Liver (tissue), 8 donors: ENCODE measurements at regions not wholly inside any gene's neighbourhood (a gene's known extent, or its start where the extent isn't known, plus 50 kb on each side); places are given as distances from the start of the nearest gene placed in this dataset.

Experiments used
- DNase-seq: peaks from one replicate; pipeline ENCODE4 v3.0.0-alpha.2; 2017; ENCODE audit warnings: low spot score
- H3K27ac ChIP-seq, 2 donors: one replicate each; pipeline ENCODE4 v1.7.0; 2013; ENCODE audit warnings: inconsistent platforms in 2 of 2, low read length in 2 of 2, control low read depth in 1 of 2, low read depth in 1 of 2, mild to moderate bottlenecking in 1 of 2
- H3K27me3 ChIP-seq, 4 donors: one replicate each; pipeline versions ENCODE4 v1.6.1 to v1.7.0; 2013; ENCODE audit warnings: low read length in 3 of 4, inconsistent platforms in 1 of 4, mild to moderate bottlenecking in 1 of 4, moderate library complexity in 1 of 4; ENCODE audit not compliant: control insufficient read depth in 4 of 4, insufficient read depth in 4 of 4
- H3K36me3 ChIP-seq, 4 donors: one replicate each; pipeline versions ENCODE4 v1.6.1 to v1.7.0; 2013; ENCODE audit warnings: low read length in 3 of 4, mild to moderate bottlenecking in 3 of 4, low read depth in 1 of 4, moderate library complexity in 1 of 4; ENCODE audit not compliant: control insufficient read depth in 4 of 4, insufficient read depth in 3 of 4
- H3K4me1 ChIP-seq, 4 donors: one replicate each; pipeline versions ENCODE4 v1.6.1 to v1.7.0; 2013; ENCODE audit warnings: low read length in 3 of 4, mild to moderate bottlenecking in 3 of 4, moderate library complexity in 1 of 4; ENCODE audit not compliant: control insufficient read depth in 4 of 4, insufficient read depth in 4 of 4
- H3K4me3 ChIP-seq, 3 donors: one replicate each; pipeline versions ENCODE4 v1.6.1 to v1.7.0; 2013; ENCODE audit warnings: low read length in 3 of 3, control low read depth in 1 of 3, low read depth in 1 of 3, mild to moderate bottlenecking in 1 of 3
- H3K9ac ChIP-seq, 2 donors: one replicate each; pipeline ENCODE4 v1.7.0; 2013; ENCODE audit warnings: low read length in 2 of 2, mild to moderate bottlenecking in 2 of 2, moderate library complexity in 2 of 2, control low read depth in 1 of 2, low read depth in 1 of 2
- H3K9me3 ChIP-seq, 4 donors: one replicate each; pipeline versions ENCODE4 v1.6.1 to v1.7.0; 2013; ENCODE audit warnings: low read length in 3 of 4; ENCODE audit not compliant: control insufficient read depth in 4 of 4
- ATF3 ChIP-seq: IDR thresholded peaks from 2 replicates; pipeline ENCODE4 v1.6.1; 2016; ENCODE audit warnings: antibody characterized with exemption
- CTCF ChIP-seq: fragments of 150-350 bp; IDR thresholded peaks from 2 replicates; pipeline ENCODE4 v1.5.1; 2017; ENCODE audit warnings: improper control_type of control experiment, low read depth, low read length; ENCODE audit not compliant: missing input control
- EGR1 ChIP-seq, 2 donors: IDR thresholded peaks; 2 replicates each; pipeline ENCODE4 v1.6.1; 2016 to 2018; ENCODE audit warnings: antibody characterized with exemption in 2 of 2, low read depth in 2 of 2
- FOXA1 ChIP-seq: IDR thresholded peaks from 2 replicates; pipeline ENCODE4 v1.6.1; 2016; ENCODE audit warnings: antibody characterized with exemption
- FOXA2 ChIP-seq: IDR thresholded peaks from 2 replicates; pipeline ENCODE4 v1.6.1; 2016; ENCODE audit warnings: antibody characterized with exemption
- GABPA ChIP-seq, 2 donors: IDR thresholded peaks in 1 of 2; conservative IDR thresholded peaks in 1 of 2; 2 replicates each; pipeline ENCODE4 v1.6.1; 2016; ENCODE audit warnings: antibody characterized with exemption in 2 of 2, mild to moderate bottlenecking in 1 of 2, moderate library complexity in 1 of 2
- HNF4A ChIP-seq, 2 donors: conservative IDR thresholded peaks; 2 replicates each; pipeline ENCODE4 v1.6.1; 2016; ENCODE audit warnings: antibody characterized with exemption in 2 of 2, mild to moderate bottlenecking in 2 of 2
- HNF4G ChIP-seq: IDR thresholded peaks from 2 replicates; pipeline ENCODE4 v1.6.1; 2016; ENCODE audit warnings: antibody characterized with exemption
- JUND ChIP-seq, 2 donors: IDR thresholded peaks; 2 replicates each; pipeline ENCODE4 v1.6.1; 2016; ENCODE audit warnings: antibody characterized with exemption in 2 of 2
- MAX ChIP-seq: IDR thresholded peaks from 2 replicates; pipeline ENCODE4 v1.6.1; 2016; ENCODE audit warnings: antibody characterized with exemption
- NR2F2 ChIP-seq: IDR thresholded peaks from 2 replicates; pipeline ENCODE4 v1.6.1; 2016; ENCODE audit warnings: antibody characterized with exemption
- RAD21 ChIP-seq, 2 donors: IDR thresholded peaks; 2 replicates each; pipeline ENCODE4 v1.6.1; 2016; ENCODE audit warnings: antibody characterized with exemption in 2 of 2, mild to moderate bottlenecking in 2 of 2
- REST ChIP-seq: IDR thresholded peaks from 2 replicates; pipeline ENCODE4 v1.6.1; 2016; ENCODE audit warnings: antibody characterized with exemption, mild to moderate bottlenecking
- RXRA ChIP-seq, 2 donors: IDR thresholded peaks; 2 replicates each; pipeline ENCODE4 v1.6.1; 2017 to 2018; ENCODE audit warnings: antibody characterized with exemption in 2 of 2, mild to moderate bottlenecking in 1 of 2
- SP1 ChIP-seq: IDR thresholded peaks from 2 replicates; pipeline ENCODE4 v1.6.1; 2018; ENCODE audit warnings: antibody characterized with exemption, mild to moderate bottlenecking
- TAF1 ChIP-seq: conservative IDR thresholded peaks from 2 replicates; pipeline ENCODE4 v1.6.1; 2016; ENCODE audit warnings: antibody characterized with exemption, mild to moderate bottlenecking
- YY1 ChIP-seq: IDR thresholded peaks from 2 replicates; pipeline ENCODE4 v1.6.1; 2016; ENCODE audit warnings: antibody characterized with exemption, mild to moderate bottlenecking
- ZBTB33 ChIP-seq: IDR thresholded peaks from 2 replicates; pipeline ENCODE4 v1.6.1; 2016; ENCODE audit warnings: antibody characterized with exemption
- WGBS: extraction: QIAGEN DNeasy Blood & Tissue Kit; methylation state at CpG from one replicate; pipeline ENCODE4 v1.1.7; 2013; 5-methylcytosine and 5-hydroxymethylcytosine counted together
- donor health status: healthy.
- donor health status: healthy.
- donor health status: healthy.
- donor health status: healthy.
- donor health status: healthy.

GRCh38 chr4:155545456-155545855, 121.2 kb upstream of the GUCY1A1 start:
- Histone ChIP-seq H3K9me3 (peaks cover 0 to 10% (median 2%) of the 10 kb centered on the region in 4 donors), H3K27ac (no peak overlapping the region), H3K27me3 (no peaks in the 10 kb centered on the region), H3K4me1 (no peaks in the 10 kb centered on the region), H3K9ac (no peak overlapping the region), H3K4me3 (no peak overlapping the region), H3K36me3 (no peaks in the 10 kb centered on the region)
- TF ChIP-seq TAF1 (no peak), NR2F2 (no peak), REST (no peak), HNF4G (no peak), FOXA2 (no peak), ATF3 (no peak), ZBTB33 (no peak), HNF4A (conservative IDR thresholded peaks at IDR 0.05) (no peak), EGR1 (IDR thresholded peaks at IDR 0.05; ENCODE audit: low read depth in 2 of 2) (no peak), SP1 (no peak), RAD21 (IDR thresholded peaks at IDR 0.05) (no peak), MAX (no peak), YY1 (no peak), JUND (IDR thresholded peaks at IDR 0.05) (no peak), CTCF (no peak), FOXA1 (no peak), GABPA (IDR thresholded peaks at IDR 0.05 in 1 of 2, conservative IDR thresholded peaks at IDR 0.05 in 1 of 2) (no peak), RXRA (IDR thresholded peaks at IDR 0.05) (no peak)
- 67% methylated on average over 2 of the region's 2 CpGs for WGBS
- DNase-seq, result no peak

GRCh38 chr4:155544547-155544946, 122.1 kb upstream of the GUCY1A1 start:
- no peaks in the 10 kb centered on the region for H3K36me3 ChIP-seq
- DNase-seq, result no peak
- no peaks in the 10 kb centered on the region for H3K4me1 ChIP-seq
- H3K9me3 ChIP-seq, result peaks cover 0 to 10% (median 2%) of the 10 kb centered on the region in 4 donors
- H3K27ac ChIP-seq, result no peak overlapping the region
- WGBS, result 86% methylated on average over 6 of the region's 6 CpGs
- no peak overlapping the region for H3K4me3 ChIP-seq
- H3K27me3 ChIP-seq, result no peaks in the 10 kb centered on the region
- no peak overlapping the region for H3K9ac ChIP-seq
- TF ChIP-seq HNF4A (conservative IDR thresholded peaks at IDR 0.05) (no peak), RXRA (IDR thresholded peaks at IDR 0.05) (no peak), GABPA (IDR thresholded peaks at IDR 0.05 in 1 of 2, conservative IDR thresholded peaks at IDR 0.05 in 1 of 2) (no peak), RAD21 (IDR thresholded peaks at IDR 0.05) (no peak), HNF4G (no peak), REST (no peak), TAF1 (no peak), FOXA2 (no peak), YY1 (no peak), SP1 (no peak), ZBTB33 (no peak), NR2F2 (no peak), FOXA1 (no peak), EGR1 (IDR thresholded peaks at IDR 0.05; ENCODE audit: low read depth in 2 of 2) (no peak), JUND (IDR thresholded peaks at IDR 0.05) (no peak)
